Colon (tissue), 2 donors: ENCODE measurements at regions not wholly inside any gene's neighbourhood (a gene's known extent, or its start where the extent isn't known, plus 50 kb on each side); places are given as distances from the start of the nearest gene placed in this dataset.
"Not testable (repeated sequence)": the region's sequence is repeated elsewhere in the genome, so short reads cannot be mapped to it uniquely, and the experiment has no call there.

Source experiments
- FAIRE-seq: peaks from 2 replicates; lab custom pipeline; 2012; peaks lifted over from hg19 to GRCh38; lab: Jason Lieb, UNC
- donor health status: control.
- donor health status: control.

DNA sequence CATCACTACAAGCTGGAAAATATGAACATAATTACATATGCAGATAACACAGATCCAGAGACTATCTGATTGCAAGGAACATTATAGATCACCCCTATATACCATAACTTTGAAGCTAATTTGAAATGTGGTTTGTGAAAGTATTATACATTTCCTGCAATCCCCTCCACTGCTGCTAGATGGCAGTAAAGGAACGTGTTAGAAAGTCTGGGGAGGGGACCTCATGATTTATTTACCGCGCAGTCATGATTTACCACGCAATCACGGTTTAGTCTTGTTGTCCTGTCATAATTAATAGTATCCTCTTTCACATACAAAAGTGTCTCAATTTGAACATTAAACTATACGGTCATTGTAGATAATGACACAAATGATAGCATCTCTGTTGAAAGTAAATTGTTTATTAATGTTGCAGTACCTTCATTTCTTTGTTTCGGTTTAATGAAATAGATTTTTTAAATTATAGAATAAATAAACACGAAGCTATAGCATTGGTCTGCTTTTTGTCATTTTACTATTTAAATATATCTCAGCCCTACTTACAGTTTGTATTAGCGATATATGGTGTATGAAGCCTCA, 145.3 kb upstream of the PRSS1 start:
- no peak for FAIRE-seq

DNA sequence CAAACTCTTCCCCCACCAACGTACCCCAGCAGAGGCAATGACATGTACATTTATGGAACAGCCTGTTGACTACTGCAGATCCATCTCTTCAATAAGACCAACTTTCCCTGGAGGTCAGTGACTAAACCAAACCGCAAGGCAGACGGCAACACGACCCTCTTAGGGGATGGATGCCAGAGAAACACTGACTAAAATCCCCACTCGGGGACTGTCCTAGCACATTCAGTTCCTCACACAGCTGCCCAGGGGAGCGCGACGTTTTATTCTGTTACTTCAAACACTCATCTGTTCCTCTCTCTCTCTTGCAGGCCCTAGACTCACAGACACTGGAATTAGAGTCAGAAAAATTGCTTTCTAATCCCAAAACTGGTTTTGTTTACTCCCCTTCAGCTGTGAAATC, 146.5 kb upstream of the PRSS1 start:
- FAIRE-seq, result no peak

DNA sequence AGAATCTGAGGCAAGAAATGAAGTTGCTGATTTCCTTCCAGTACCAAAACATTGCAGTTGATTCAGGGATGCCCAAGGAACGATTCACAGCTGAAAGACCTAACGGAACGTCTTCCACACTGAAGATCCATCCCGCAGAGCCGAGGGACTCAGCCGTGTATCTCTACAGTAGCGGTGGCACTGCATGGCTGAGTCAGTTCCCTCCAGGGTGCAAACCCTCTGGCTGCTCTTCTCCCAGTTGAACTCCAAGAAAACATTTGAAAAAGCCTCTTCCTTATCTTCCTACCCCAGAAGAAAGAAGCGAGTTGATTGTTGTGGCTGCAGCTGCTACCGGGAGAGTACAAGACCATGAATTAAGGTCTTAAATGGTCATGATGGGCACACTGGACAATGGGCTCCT, 147.1 kb upstream of the PRSS1 start:
- no peak for FAIRE-seq

DNA sequence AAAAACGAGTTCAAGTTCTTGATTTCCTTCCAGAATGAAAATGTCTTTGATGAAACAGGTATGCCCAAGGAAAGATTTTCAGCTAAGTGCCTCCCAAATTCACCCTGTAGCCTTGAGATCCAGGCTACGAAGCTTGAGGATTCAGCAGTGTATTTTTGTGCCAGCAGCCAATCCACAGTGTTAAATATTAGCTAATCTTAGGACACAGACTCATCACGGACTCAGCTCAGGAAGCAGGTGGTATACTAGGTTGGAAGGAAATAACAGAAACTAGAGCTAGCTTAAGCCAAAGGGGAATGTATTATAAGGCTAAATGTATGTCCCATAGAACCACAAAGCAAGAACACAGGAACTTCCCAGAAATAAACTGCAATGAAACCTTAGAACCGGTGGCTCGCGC, 151.0 kb upstream of the PRSS1 start:
- FAIRE-seq, result no peak

DNA sequence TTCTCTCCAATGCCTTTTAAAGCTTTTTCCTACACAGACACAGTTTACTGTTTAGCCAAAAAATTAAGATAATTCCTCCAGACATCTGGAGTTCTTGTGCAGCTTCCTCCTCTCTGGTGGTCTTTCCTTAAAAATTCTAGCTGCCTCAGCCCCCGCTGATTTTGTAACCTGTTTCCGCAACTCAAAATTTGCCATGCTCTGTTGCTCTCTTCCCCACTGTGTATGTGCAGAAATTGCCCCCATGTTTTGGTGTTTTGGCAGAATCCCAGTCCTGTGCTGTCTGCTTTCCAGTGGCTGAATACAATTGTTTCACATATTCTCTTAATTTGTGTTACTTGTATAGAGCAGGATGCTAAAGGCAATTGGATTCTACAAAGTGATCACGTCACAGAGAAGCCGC, 151.7 kb upstream of the PRSS1 start:
- FAIRE-seq, result no peak

DNA sequence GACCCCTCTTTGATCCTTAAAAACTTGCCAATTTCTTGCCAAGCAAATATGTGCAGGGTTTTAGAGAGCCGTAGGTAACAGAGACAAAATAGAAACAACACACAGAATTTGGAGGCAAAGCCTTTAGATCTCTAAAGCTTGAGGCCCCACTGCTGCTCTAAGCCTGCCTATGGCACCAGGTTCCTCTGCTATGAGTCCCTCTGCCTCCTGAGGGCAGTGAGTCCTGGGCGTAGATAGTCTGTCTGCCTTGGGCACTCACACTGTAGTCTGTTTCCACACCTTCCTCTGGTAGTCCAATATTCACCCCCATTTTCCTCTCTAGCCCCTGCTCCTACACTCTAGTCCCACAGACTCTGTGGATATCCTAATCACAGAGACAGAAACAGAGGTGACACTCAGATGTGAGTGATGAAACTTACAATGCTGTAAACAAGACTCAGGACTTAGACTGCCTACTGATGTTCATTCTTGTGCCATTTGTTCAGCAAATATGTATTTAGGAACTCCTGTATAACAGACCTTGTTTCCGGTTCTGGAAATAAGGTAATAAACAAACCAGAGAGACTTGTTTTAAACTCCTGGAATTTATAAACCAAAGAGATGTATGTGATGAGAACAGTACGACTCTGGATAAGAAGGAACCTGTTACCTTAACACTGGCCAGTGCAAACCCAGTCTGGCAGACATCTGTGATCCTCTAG, 153.3 kb upstream of the PRSS1 start:
- no peak for FAIRE-seq

DNA sequence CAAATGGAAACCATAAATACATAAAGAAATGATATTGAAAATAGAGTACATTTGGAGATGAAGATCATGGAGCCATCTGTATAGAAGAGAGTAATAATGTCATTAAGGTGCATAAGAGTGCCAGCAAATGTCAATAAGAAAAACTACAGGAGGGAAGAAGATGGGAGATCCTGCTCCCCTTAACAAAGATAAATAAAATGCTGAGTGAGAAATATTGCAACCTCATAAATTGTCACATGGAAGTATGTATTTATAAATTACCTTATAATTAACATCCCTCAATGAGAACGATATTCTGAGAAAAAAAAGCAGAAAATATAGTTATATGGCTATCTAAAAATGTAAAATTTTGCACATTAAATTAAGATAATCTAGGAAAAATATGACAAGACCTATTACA, 155.2 kb upstream of the PRSS1 start:
- FAIRE-seq, result no peak

DNA sequence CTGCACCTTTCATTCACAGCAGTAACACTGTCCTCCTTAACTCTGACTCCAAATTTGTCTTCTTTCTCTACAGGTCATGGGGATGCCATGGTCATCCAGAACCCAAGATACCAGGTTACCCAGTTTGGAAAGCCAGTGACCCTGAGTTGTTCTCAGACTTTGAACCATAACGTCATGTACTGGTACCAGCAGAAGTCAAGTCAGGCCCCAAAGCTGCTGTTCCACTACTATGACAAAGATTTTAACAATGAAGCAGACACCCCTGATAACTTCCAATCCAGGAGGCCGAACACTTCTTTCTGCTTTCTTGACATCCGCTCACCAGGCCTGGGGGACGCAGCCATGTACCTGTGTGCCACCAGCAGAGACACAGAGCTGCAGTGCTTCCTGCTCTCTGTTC, 156.2 kb upstream of the PRSS1 start:
- FAIRE-seq, result no peak

DNA sequence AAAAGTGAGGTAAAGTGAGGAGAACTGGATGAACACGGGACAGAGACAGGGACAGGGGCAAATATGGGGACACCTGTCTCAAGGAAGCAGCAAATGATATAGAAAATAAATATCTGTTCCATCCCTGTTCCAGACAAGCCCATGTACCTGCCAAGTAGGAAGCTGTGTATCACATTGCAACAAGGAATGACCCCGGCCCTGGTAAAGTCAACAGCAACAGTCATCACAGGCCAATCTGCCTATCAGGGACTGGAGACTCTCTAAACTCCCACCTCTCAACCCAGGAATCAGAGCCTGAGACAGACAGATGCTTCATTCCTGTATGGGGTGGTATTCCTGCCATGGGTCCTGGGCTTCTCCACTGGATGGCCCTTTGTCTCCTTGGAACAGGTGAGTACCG, 156.6 kb upstream of the PRSS1 start:
- FAIRE-seq, result no peak

DNA sequence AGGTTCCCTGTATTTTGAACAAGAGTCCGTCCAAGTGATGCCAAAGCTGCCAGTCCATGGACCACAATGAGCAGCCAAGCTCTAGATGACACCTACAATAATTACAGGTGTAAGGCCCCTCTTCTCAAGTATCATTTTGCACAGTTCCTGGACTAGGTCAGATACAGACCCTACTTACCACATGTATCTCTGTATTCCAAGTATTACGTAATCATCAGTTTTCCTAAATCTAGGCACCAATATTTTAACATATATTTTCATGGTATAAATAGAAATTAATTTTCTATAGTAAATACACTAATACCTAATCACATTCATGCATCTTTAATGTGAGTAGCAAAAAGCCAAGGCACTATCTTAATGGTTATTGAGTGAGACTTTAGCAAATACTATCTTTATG, 157.0 kb upstream of the PRSS1 start:
- no peak for FAIRE-seq

DNA sequence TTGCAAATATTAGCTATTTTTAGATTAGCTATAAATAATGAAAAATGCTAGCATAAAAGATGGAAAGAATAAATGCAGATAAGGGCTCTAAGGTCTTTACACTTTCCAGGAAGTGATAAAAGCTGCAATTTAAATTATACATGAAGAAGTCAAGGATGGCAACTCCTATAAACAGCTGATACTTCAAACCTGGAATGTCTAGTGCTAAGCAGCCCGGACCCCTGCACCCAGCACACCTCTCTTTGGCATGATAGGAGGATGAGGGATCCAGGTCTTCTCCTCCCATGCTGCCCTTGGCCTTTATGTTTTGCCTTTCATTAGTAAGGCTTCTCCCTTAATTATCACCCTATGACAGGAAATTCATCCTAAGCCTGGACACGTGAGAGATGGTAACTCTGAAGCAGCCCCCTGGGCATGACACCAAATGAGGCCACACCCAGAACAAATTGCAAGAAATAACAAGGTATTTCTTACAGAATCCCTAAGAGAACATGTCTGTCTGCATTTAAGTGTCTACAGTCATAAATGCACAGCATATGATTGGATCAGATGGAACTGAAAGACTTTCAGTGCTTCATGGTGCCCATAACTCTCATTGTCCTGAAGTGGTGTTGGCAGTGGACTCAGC, 158.3 kb upstream of the PRSS1 start:
- FAIRE-seq, result no peak

DNA sequence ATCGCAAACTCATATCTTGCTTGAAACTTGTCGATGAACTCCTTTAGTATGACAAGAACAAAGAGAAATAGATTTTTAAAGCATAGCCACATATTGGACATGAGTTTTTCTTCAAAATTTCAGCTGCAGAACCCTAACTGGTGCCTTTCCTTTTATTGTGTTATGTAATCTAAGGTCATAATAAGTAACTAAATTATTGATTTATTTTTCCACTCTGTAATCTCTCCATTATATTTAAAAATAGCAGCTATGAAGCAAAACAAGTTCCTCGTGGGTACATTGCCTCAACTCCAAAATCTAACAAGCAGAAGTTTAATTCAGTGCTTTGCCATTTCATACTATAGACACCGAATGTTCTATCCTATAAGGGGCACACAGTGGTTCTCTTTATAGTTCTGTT, 159.2 kb upstream of the PRSS1 start:
- no peak for FAIRE-seq

DNA sequence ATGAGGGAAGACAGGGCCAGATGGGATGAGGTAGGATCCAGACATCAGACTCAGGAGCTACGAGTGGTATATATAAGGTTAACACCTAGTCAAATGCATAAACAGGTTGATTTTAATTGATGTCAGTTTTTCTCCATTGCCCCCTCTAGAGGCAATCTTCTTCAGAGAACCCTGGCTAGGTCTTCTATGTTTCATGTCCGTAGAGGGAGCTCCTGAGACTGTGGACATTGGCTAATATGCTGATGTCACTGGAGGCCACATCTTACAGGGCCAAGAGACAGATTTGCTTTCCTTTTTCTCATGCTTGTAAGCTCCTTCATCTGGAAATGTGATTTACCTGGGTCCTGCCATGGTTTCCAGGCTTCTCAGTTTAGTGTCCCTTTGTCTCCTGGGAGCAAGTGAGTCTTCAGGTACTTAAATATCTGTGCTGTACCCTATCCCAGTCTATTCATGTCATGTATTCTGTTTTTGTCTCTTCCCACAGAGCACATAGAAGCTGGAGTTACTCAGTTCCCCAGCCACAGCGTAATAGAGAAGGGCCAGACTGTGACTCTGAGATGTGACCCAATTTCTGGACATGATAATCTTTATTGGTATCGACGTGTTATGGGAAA, 161.6 kb upstream of the PRSS1 start:
- no peak for FAIRE-seq

DNA sequence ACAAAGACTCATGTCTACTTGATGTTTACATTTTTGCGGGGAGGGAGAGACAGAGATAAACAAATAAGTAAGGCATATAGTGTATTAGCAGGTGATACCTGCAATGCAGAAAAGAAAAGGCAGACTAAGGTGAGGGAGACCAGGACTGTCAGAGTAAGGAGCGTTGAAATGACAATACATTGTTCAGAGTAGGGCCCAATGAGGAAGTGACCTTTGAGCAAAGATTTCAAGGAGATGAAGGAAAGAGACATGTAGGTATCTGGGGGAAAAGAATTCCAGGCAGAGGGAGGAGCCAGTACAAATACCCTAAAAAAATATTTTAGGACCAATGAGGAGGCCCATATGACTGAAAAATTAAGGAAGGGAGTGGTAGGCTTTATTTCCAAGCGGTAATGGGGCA, 162.7 kb upstream of the PRSS1 start:
- FAIRE-seq, result no peak

DNA sequence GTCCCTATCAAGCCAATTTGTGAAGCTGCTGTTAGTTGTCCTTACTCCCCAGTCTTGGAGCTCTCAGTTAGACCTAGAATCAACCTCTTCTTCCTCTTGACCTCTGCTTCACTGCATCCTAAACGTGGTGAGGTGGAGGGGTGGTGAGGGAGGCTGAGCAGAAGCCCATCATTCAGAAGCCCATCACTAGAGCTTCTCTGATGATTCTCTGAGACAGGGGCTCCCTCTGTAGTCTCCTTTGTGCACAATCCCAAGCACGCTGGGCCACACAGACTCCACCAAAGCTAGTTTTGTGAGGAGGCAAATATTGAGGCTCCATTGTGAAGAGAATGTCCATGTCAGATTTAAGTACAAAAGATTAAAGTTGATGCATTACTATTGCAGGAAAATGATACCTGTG, 163.8 kb upstream of the PRSS1 start:
- no peak for FAIRE-seq

DNA sequence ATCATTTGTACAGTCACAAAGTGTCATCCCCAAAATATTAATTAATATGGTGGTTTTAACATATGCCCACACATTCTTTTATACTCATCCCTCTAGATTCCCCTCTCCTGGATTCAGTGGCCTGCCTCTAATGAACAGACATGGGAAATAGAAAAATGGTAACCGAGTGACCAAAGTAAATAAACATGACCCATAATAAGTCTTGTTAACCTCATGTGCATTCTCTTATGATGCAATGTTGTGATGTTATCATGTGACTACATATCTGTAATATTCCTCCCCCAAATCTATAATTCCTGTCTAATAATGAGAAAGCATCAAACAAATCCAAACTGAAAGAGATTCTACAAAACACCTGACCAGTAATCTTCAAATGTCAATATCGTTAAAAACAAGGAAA, 164.5 kb upstream of the PRSS1 start:
- no peak for FAIRE-seq

DNA sequence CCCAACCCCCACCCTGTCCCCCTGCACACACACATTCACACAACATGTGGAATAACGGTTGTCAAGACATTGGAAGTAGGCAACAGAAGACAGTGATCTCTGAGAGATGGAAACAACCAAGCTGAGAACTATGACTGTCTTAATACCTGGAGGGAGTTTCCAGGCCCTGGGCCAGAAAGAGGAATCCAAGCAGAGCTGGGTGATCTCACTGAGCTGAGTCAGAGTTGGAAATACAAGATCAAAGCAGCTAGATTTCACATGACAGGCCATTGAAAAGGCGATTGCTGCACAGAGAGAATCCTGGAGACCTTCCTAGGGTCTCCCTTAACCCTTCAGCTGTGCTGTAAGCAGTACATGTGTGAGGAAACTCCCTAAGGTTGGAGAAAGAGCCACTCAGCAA, 165.8 kb upstream of the PRSS1 start:
- FAIRE-seq, result no peak

DNA sequence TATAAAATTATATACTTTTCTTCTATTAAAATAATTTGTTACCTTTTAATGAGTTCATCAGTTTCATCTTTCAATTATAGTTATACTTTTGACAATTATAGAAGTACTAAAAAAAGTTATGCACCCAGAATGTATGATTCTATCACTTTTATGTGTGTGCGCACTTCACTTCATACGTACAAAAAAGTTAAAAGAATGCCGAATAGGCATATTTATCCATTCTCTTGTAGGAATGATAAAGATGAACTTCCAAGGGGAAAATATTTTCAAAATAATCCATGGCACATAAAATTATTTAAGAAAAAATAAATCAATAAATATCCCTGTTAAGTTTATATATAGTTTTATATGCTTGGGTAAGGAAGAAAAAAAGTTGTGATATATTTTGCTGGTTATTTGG, 166.9 kb upstream of the PRSS1 start:
- FAIRE-seq, result no peak

DNA sequence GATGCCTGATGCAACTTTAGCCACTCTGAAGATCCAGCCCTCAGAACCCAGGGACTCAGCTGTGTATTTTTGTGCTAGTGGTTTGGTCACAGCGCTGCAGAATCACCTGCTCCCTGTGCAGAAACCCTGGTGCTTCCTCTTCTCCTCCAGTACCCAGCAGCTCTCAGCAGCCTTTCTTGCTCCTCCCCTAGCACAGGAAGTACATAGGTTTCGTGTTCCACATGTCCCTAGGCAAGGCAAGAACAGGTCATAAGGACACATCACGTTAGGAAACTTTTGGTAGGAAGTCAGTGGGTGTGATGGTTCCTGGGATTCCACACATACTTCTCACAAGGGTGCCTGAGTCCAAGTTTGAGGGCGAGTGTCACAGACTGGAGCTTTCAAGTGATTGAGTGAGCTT, 167.9 kb upstream of the PRSS1 start:
- no peak for FAIRE-seq

DNA sequence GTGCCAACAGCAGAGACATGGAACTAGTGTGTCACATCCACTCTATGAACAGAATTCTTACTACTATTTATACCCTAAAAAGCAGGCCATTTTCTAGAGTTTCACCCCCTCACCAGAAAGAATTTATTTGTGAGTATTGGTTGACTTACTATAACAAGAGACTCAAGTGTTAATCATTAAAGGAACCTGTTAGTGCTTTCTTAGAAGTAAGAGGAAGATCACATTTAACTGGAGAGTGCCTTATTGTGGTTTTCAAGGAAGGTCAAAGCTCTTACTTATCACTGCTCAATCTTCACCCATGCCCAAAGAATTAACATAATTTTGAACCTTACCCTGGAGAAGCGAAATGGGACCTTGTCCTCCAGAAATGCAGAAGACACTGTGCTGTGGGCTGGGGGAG, 169.3 kb upstream of the PRSS1 start:
- FAIRE-seq, result no peak

DNA sequence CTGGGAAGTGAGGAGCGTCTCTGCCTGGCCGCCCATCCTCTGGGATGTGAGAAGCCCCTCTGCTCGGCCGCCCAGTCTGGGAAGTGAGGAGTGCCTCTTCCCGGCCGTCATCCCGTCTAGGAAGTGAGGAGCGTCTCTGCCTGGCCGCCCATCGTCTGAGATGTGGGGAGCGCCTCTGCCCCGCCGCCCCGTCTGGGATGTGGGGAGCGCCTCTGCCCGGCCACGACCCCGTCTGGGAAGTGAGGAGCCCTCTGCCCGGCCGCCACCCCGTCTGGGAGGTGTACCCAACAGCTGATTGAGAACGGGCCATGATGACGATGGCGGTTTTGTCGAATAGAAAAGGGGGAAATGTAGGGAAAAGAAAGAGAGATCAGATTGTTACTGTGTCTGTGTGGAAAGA, 173.9 kb upstream of the PRSS1 start:
- FAIRE-seq, result not testable (repeated sequence)

DNA sequence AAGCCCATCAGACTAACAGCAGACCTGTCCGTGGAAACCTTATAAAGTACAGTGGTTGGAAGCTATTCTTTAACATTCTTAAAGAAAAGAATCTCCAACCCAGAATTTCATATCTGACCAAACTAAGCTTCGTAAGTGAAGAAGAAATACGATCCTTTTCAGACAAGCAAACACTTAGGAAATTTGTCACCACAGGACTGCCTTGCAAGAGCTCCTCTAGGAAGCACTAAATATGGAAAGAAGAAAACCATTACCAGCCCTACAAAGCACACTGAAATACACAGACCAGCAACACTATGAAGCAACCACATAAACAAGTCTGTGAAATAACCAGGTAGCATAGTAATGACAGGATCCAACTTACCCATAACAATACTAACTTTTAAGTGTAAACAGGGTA, 177.7 kb upstream of the PRSS1 start:
- no peak for FAIRE-seq

DNA sequence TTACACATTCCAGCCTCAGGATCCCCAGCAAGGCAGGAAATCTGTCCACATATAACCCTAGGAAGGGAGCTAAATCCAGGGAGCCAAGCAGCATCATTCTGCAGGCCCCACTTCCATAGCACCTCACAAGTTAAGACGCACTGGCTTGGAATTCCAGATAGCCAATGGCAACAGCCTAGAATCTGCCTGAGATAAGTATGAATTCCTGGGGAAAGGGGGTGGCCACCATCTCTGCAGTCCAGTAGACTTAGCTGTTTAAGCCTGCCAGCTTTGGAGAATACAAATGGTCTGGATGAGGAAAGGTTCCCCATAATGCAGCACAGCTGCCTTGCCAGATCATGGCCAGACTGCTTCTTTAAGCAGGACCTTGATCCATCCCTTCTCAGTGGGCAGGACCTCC, 179.4 kb upstream of the PRSS1 start:
- no peak for FAIRE-seq
